ENCODE measurements at regions not wholly inside any gene's neighbourhood (a gene's known extent, or its start where the extent isn't known, plus 50 kb on each side); places are given as distances from the start of the nearest gene placed in this dataset.
A peak's percentile ranks its signal among the peaks of the same experiment; 100 is the strongest.

GRCh38 chr12:88932457-88932856 lies 352.2 kb upstream of the KITLG start:
- Histone ChIP-seq H3K9me3 (ENCODE audit: control insufficient read depth, low read depth, low read length) (no peaks in the 10 kb centered on the region), H3K9me1 (ENCODE audit: control insufficient read depth, extremely low read depth, insufficient read depth, low read length) (no peaks in the 10 kb centered on the region), H3K27me3 (ENCODE audit: control insufficient read depth, extremely low read depth, insufficient read depth, low read length) (no peaks in the 10 kb centered on the region), H2AFZ (ENCODE audit: control insufficient read depth, low read length) (no peak overlapping the region), H3K79me2 (ENCODE audit: control insufficient read depth, insufficient read depth, low read length) (no peaks in the 10 kb centered on the region), H3K4me3 (ENCODE audit: control insufficient read depth in 2 of 3, extremely low read depth in 1 of 3, insufficient read depth in 2 of 3, low read depth in 1 of 3, low read length in 3 of 3) (no peak overlapping the region), H3K4me2 (ENCODE audit: control insufficient read depth, extremely low read depth, insufficient read depth, low read depth, low read length) (no peak overlapping the region), H3K4me1 (ENCODE audit: control insufficient read depth, extremely low read depth, insufficient read depth, low read length) (peaks cover 32% of the 10 kb centered on the region), H3K27ac (ENCODE audit: control insufficient read depth, insufficient read depth, low read length) (no peak overlapping the region), H4K20me1 (ENCODE audit: control insufficient read depth, extremely low read depth, insufficient read depth, low read length) (no peaks in the 10 kb centered on the region), H3K36me3 (ENCODE audit: control insufficient read depth in 2 of 2, extremely low read depth in 1 of 2, insufficient read depth in 2 of 2, low read length in 2 of 2) (no peaks in the 10 kb centered on the region), H3K9ac (ENCODE audit: control insufficient read depth, extremely low read depth, insufficient read depth, low read length) (no peak overlapping the region)
- FAIRE-seq = no peak
- DNase-seq (ENCODE audit: low read depth, low spot score) = no peak
- TF ChIP-seq, protein P1, sequence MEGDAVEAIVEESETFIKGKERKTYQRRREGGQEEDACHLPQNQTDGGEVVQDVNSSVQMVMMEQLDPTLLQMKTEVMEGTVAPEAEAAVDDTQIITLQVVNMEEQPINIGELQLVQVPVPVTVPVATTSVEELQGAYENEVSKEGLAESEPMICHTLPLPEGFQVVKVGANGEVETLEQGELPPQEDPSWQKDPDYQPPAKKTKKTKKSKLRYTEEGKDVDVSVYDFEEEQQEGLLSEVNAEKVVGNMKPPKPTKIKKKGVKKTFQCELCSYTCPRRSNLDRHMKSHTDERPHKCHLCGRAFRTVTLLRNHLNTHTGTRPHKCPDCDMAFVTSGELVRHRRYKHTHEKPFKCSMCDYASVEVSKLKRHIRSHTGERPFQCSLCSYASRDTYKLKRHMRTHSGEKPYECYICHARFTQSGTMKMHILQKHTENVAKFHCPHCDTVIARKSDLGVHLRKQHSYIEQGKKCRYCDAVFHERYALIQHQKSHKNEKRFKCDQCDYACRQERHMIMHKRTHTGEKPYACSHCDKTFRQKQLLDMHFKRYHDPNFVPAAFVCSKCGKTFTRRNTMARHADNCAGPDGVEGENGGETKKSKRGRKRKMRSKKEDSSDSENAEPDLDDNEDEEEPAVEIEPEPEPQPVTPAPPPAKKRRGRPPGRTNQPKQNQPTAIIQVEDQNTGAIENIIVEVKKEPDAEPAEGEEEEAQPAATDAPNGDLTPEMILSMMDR (optimal IDR thresholded peaks at IDR 0.05 in 1 of 3, IDR thresholded peaks at IDR 0.05 in 1 of 3, conservative IDR thresholded peaks at IDR 0.05 in 1 of 3; ENCODE audit: extremely low read depth in 1 of 3, insufficient read depth in 2 of 3, low read length in 3 of 3) = no peak
- no peak for TF ChIP-seq EZH2 (IDR thresholded peaks at IDR 0.05; ENCODE audit: low read length)
- dilution Hi-C loops (cut with MboI; ENCODE audit: extremely low pct_ligation_motif_present, low sequenced_read_pairs) = no loop called here

DNA sequence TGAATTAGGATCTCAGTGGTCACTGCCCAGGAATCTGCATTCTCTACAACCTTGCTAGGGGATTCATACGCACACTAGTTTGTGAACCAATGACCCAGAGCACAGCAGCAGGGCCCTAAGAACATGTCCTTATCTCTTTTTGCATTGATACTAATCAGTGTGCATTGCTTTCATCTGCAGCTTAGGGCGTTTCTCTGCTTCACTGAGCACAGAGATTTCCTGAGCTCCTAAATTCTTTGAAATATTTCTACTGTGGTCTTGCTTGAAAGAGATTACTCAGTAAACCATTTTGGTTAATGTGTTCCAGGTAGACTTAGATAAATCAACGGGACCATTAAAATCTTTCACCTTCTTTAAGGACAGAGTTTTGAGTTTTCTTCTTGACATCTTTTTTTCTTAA lies 351.3 kb upstream of the KITLG start:
- no peaks in the 10 kb centered on the region for H4K20me1 ChIP-seq (ENCODE audit: control insufficient read depth, extremely low read depth, insufficient read depth, low read length)
- no peaks in the 10 kb centered on the region for H3K36me3 ChIP-seq (ENCODE audit: control insufficient read depth in 2 of 2, extremely low read depth in 1 of 2, insufficient read depth in 2 of 2, low read length in 2 of 2)
- H2AFZ ChIP-seq (ENCODE audit: control insufficient read depth, low read length) = no peak overlapping the region
- no peak for TF ChIP-seq EZH2 (IDR thresholded peaks at IDR 0.05; ENCODE audit: low read length)
- TF ChIP-seq, protein P1 (optimal IDR thresholded peaks at IDR 0.05 in 1 of 3, IDR thresholded peaks at IDR 0.05 in 1 of 3, conservative IDR thresholded peaks at IDR 0.05 in 1 of 3; ENCODE audit: extremely low read depth in 1 of 3, insufficient read depth in 2 of 3, low read length in 3 of 3) = no peak
- no peak overlapping the region for H3K4me3 ChIP-seq (ENCODE audit: control insufficient read depth in 2 of 3, extremely low read depth in 1 of 3, insufficient read depth in 2 of 3, low read depth in 1 of 3, low read length in 3 of 3)
- no peak overlapping the region for H3K4me2 ChIP-seq (ENCODE audit: control insufficient read depth, extremely low read depth, insufficient read depth, low read depth, low read length)
- DNase-seq (ENCODE audit: low read depth, low spot score) (no peak), FAIRE-seq (peak; percentile 57)
- no peaks in the 10 kb centered on the region for H3K9me1 ChIP-seq (ENCODE audit: control insufficient read depth, extremely low read depth, insufficient read depth, low read length)
- H3K79me2 ChIP-seq (ENCODE audit: control insufficient read depth, insufficient read depth, low read length) = no peaks in the 10 kb centered on the region
- no peaks in the 10 kb centered on the region for H3K27me3 ChIP-seq (ENCODE audit: control insufficient read depth, extremely low read depth, insufficient read depth, low read length)
- H3K4me1 ChIP-seq (ENCODE audit: control insufficient read depth, extremely low read depth, insufficient read depth, low read length) = peaks cover 39% of the 10 kb centered on the region
- H3K9me3 ChIP-seq (ENCODE audit: control insufficient read depth, low read depth, low read length) = no peaks in the 10 kb centered on the region
- dilution Hi-C loops (cut with MboI; ENCODE audit: extremely low pct_ligation_motif_present, low sequenced_read_pairs) = no loop called here
- H3K9ac ChIP-seq (ENCODE audit: control insufficient read depth, extremely low read depth, insufficient read depth, low read length) = no peak overlapping the region
- no peak overlapping the region for H3K27ac ChIP-seq (ENCODE audit: control insufficient read depth, insufficient read depth, low read length)
